GM12878 (cell line): ENCODE measurements at regions not wholly inside any gene's neighbourhood (a gene's known extent, or its start where the extent isn't known, plus 50 kb on each side); places are given as distances from the start of the nearest gene placed in this dataset.
"Not testable (repeated sequence)": the region's sequence is repeated elsewhere in the genome, so short reads cannot be mapped to it uniquely, and the experiment has no call there.

Experiments used
- ATAC-seq: fragments of 200-7000 bp; cut with Tn5 transposase; 3 replicates; pipeline ENCODE4 v1.9.1; 2020; ENCODE audit warnings: mild to moderate bottlenecking, moderate library complexity
- BruUV-seq: library from RNA; stranded (reverse); fragments of 400-500 nt; replicated peaks from 2 replicates; lab custom pipeline; 2021; lab: Mats Ljungman, UMichigan
- CTCF ChIA-PET: fragments of 300-600 bp; sonication (Branson Sonifier 250); formaldehyde crosslinking; extraction: SDS; loops from one replicate; lab custom pipeline; 2021; ENCODE audit warnings: inconsistent platforms; lab: Yijun Ruan, JAX
- POLR2A ChIA-PET: fragments of 350-600 bp; formaldehyde crosslinking; extraction: SDS; loops from one replicate; lab custom pipeline; 2021; ENCODE audit warnings: inconsistent platforms; lab: Charles Lee
- RAD21 ChIA-PET: fragments of 300-600 bp; sonication (Branson Sonifier 250); formaldehyde crosslinking; loops from one replicate; lab custom pipeline; 2023; ENCODE audit warnings: antibody characterized with exemption; ENCODE audit not compliant: unreplicated experiment; lab: Charles Lee
- SMC1A ChIA-PET: fragments of 300-600 bp; sonication (Branson Sonifier 250); formaldehyde crosslinking; loops from one replicate; lab custom pipeline; 2023; ENCODE audit not compliant: unreplicated experiment, uncharacterized antibody; lab: Charles Lee
- DNase-seq: peaks from one replicate; pipeline ENCODE4 v3.0.0-alpha.2; 2011; ENCODE audit warnings: low read depth, low spot score
- FAIRE-seq: peaks from 3 replicates; lab custom pipeline; 2011; peaks lifted over from hg19 to GRCh38; lab: Jason Lieb, UNC
- H2AFZ ChIP-seq: 2 replicates; pipeline ENCODE4 v1.6.0; 2011; ENCODE audit warnings: low read depth, low read length, control low read depth; ENCODE audit not compliant: control insufficient read depth
- H3K27ac ChIP-seq: 2 replicates; pipeline ENCODE4 v1.5.1; 2011; ENCODE audit warnings: control low read depth; ENCODE audit not compliant: control insufficient read depth, insufficient read depth
- H3K27me3 ChIP-seq, 2 experiments: replicated peaks in 1 of 2; 2 replicates each; pipeline versions ENCODE4 v1.6.0 to v1.6.1; 2011; ENCODE audit warnings: low read length in 1 of 2; ENCODE audit not compliant: control insufficient read depth in 2 of 2, insufficient read depth in 2 of 2
- H3K36me3 ChIP-seq, 2 experiments: 2 replicates each; pipeline ENCODE4 v1.5.1; 2011; ENCODE audit warnings: low read length in 1 of 2; ENCODE audit not compliant: control insufficient read depth in 2 of 2, insufficient read depth in 2 of 2
- H3K4me1 ChIP-seq: 2 replicates; pipeline ENCODE4 v1.6.1; 2011; ENCODE audit warnings: mild to moderate bottlenecking, low read length, moderate library complexity, mixed read lengths; ENCODE audit not compliant: control insufficient read depth, insufficient read depth
- H3K4me2 ChIP-seq: 2 replicates; pipeline ENCODE4 v1.6.0; 2011; ENCODE audit warnings: control low read depth; ENCODE audit not compliant: control insufficient read depth, insufficient read depth
- H3K4me3 ChIP-seq: fragments of 200-600 bp; sonication (generic); 2 replicates; pipeline ENCODE4 v1.5.1; 2016
- H3K79me2 ChIP-seq: 2 replicates; pipeline ENCODE4 v1.6.0; 2011; ENCODE audit warnings: low read length; ENCODE audit not compliant: control insufficient read depth, insufficient read depth
- H3K9ac ChIP-seq: 2 replicates; pipeline ENCODE4 v1.8.0; 2011; ENCODE audit warnings: low read length, control low read depth, mixed read lengths; ENCODE audit not compliant: control insufficient read depth, insufficient read depth
- H3K9me3 ChIP-seq: replicated peaks from 3 replicates; pipeline ENCODE4 v1.5.1; 2011; ENCODE audit warnings: mild to moderate bottlenecking, low read length; ENCODE audit not compliant: control insufficient read depth, insufficient read depth
- H4K20me1 ChIP-seq: 2 replicates; pipeline ENCODE4 v1.6.0; 2011; ENCODE audit not compliant: control insufficient read depth, insufficient read depth
- WGBS: methylation state at CpG from one replicate; pipeline ENCODE4 v1.1.6; 2016; ENCODE audit warnings: low lambda C conversion rate; ENCODE audit not compliant: insufficient replicate concordance, insufficient coverage; ENCODE audit errors: missing lambda C conversion rate; 5-methylcytosine and 5-hydroxymethylcytosine counted together
- in situ Hi-C: fragments of 300-500 bp; cut with MboI; formaldehyde crosslinking; loops from 9 replicates; pipeline ENCODE4 v1.14.3; 2018; ENCODE audit warnings: mixed read lengths
- intact Hi-C: fragments of 100-400 bp; cut with micrococcal nuclease; formaldehyde crosslinking; loops from one replicate; pipeline ENCODE4 v1.14.2; 2022; ENCODE audit not compliant: unreplicated experiment

DNA sequence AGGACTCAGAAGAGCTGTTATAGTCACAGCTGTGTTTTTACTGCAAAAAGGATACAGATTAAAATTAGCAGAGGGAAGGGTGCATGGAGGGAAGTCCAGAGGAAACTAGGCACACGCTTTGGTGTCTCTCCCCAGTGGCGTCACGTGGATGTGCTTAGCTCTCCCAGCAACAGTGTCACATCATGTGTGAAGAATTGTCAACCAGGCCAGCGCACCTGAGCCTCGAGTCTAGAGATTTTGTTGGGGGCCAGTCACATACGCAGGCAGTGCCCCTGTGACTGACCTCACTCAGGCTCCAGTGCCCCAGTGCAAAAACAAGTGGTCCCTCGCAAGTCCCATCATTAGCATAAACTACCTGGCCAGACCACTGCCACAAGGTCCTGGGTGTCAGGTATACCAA is 73.2 kb downstream of the GOLGA8M start:
- ATAC-seq, FAIRE-seq, H4K20me1 ChIP-seq, H3K4me3 ChIP-seq, H3K27me3 ChIP-seq, in situ Hi-C loops, H3K79me2 ChIP-seq, H3K27ac ChIP-seq, H3K36me3 ChIP-seq, H3K9me3 ChIP-seq, H2AFZ ChIP-seq, BruUV-seq, CTCF ChIA-PET, DNase-seq, SMC1A ChIA-PET, H3K4me2 ChIP-seq, POLR2A ChIA-PET, intact Hi-C loops, RAD21 ChIA-PET, H3K9ac ChIP-seq, H3K4me1 ChIP-seq: not testable (repeated sequence)
- WGBS: no CpG with 5 or more reads among the region's 7 CpGs
